ENCODE measurements at regions not wholly inside any gene's neighbourhood (a gene's known extent, or its start where the extent isn't known, plus 50 kb on each side); places are given as distances from the start of the nearest gene placed in this dataset.

GRCh38 chr1:238953448-238954010 lies 432.8 kb upstream of the CHRM3 start:
- H3K9me2 ChIP-seq (replicated peaks; ENCODE audit: low read depth, low read length), result 0 out of 2 replicates have a peak, but pooled peaks cover 3% of the 10 kb centered on the region
- H3K9ac ChIP-seq (ENCODE audit: low read depth, low read length, poor library complexity, severe bottlenecking), result no peak overlapping the region
- H4K20me1 ChIP-seq (ENCODE audit: insufficient read depth, low read length, poor library complexity, severe bottlenecking), result no peaks in the 10 kb centered on the region
- H3K4me1 ChIP-seq (ENCODE audit: insufficient read depth, low read length, poor library complexity, severe bottlenecking), result no peaks in the 10 kb centered on the region
- no peaks in the 10 kb centered on the region for H3K27me3 ChIP-seq (ENCODE audit: insufficient read depth, low read length, poor library complexity, severe bottlenecking)
- H3K4me3 ChIP-seq (ENCODE audit: low read length, poor library complexity, severe bottlenecking), result no peak overlapping the region
- H3F3A ChIP-seq (ENCODE audit: low read depth), result no peaks in the 10 kb centered on the region
- no peaks in the 10 kb centered on the region for H3K36me3 ChIP-seq (ENCODE audit: insufficient read depth, low read length)
- H3K9me3 ChIP-seq (ENCODE audit: insufficient read depth, low read depth, low read length), result no peaks in the 10 kb centered on the region
- TF ChIP-seq EZH2phosphoT487 (IDR thresholded peaks at IDR 0.05; ENCODE audit: borderline replicate concordance), result no peak
- no peak; the same call in 1 of the 2 replicates for TF ChIP-seq CTCF (conservative IDR thresholded peaks at IDR 0.05; ENCODE audit: low read length)
- H2AFZ ChIP-seq (ENCODE audit: low read length), result no peak overlapping the region
- no peak overlapping the region for H3K4me2 ChIP-seq (ENCODE audit: low read depth, low read length, poor library complexity, severe bottlenecking)
- no peaks in the 10 kb centered on the region for H3K79me2 ChIP-seq (ENCODE audit: insufficient read depth, low read length)

- Histone ChIP-seq H3K4me2 (ENCODE audit: low read depth, low read length, poor library complexity, severe bottlenecking) (no peak overlapping the region), H4K20me1 (ENCODE audit: insufficient read depth, low read length, poor library complexity, severe bottlenecking) (no peaks in the 10 kb centered on the region), H3K9me3 (ENCODE audit: insufficient read depth, low read depth, low read length) (no peaks in the 10 kb centered on the region), H3F3A (ENCODE audit: low read depth) (no peaks in the 10 kb centered on the region), H3K27me3 (ENCODE audit: insufficient read depth, low read length, poor library complexity, severe bottlenecking) (no peaks in the 10 kb centered on the region), H3K36me3 (ENCODE audit: insufficient read depth, low read length) (no peaks in the 10 kb centered on the region), H3K79me2 (ENCODE audit: insufficient read depth, low read length) (no peaks in the 10 kb centered on the region), H3K4me1 (ENCODE audit: insufficient read depth, low read length, poor library complexity, severe bottlenecking) (no peaks in the 10 kb centered on the region), H3K9me2 (replicated peaks; ENCODE audit: low read depth, low read length) (no peaks in the 10 kb centered on the region), H2AFZ (ENCODE audit: low read length) (no peak overlapping the region), H3K4me3 (ENCODE audit: low read length, poor library complexity, severe bottlenecking) (no peak overlapping the region), H3K9ac (ENCODE audit: low read depth, low read length, poor library complexity, severe bottlenecking) (no peak overlapping the region)
- TF ChIP-seq CTCF (conservative IDR thresholded peaks at IDR 0.05; ENCODE audit: low read length), result peak; percentile 47
- TF ChIP-seq EZH2phosphoT487 (IDR thresholded peaks at IDR 0.05; ENCODE audit: borderline replicate concordance), result no peak
Measured at GRCh38 chr1:238951809-238952208, 434.6 kb upstream of the CHRM3 start.

DNA sequence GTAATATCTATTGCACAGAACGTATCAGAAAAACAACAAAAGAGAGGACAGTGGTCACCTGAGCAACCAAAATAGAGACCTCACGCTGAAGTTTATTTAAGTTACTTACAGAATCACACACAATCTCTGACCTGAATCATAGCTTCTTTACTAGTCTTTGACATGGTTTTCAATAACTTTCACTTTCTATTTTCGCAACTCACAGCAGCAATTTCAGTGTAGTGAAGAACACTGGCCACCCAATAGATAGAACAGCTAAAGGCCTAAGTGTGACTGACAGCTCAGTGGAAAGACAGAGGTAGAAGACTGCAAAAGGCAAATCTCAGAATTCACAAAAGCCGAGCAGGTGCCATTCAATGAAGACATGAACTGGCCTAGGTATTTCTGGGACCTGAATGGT lies 435.6 kb upstream of the CHRM3 start:
- peak overlapping the region; percentile 33 for H3K4me2 ChIP-seq (ENCODE audit: low read depth, low read length, poor library complexity, severe bottlenecking)
- H2AFZ ChIP-seq (ENCODE audit: low read length), result no peak overlapping the region
- H3K9me3 ChIP-seq (ENCODE audit: insufficient read depth, low read depth, low read length), result no peaks in the 10 kb centered on the region

More for the DNA sequence above, 435.6 kb upstream of the CHRM3 start:
- no peaks in the 10 kb centered on the region for H3K27me3 ChIP-seq (ENCODE audit: insufficient read depth, low read length, poor library complexity, severe bottlenecking)
- H3K4me1 ChIP-seq (ENCODE audit: insufficient read depth, low read length, poor library complexity, severe bottlenecking), result no peaks in the 10 kb centered on the region
- no peaks in the 10 kb centered on the region for H4K20me1 ChIP-seq (ENCODE audit: insufficient read depth, low read length, poor library complexity, severe bottlenecking)
- H3K36me3 ChIP-seq (ENCODE audit: insufficient read depth, low read length), result no peaks in the 10 kb centered on the region
- H3K79me2 ChIP-seq (ENCODE audit: insufficient read depth, low read length), result no peaks in the 10 kb centered on the region
- no peaks in the 10 kb centered on the region for H3K9me2 ChIP-seq (replicated peaks; ENCODE audit: low read depth, low read length)
- H3K9ac ChIP-seq (ENCODE audit: low read depth, low read length, poor library complexity, severe bottlenecking), result no peak overlapping the region
- H3K4me3 ChIP-seq (ENCODE audit: low read length, poor library complexity, severe bottlenecking), result no peak overlapping the region
- H3F3A ChIP-seq (ENCODE audit: low read depth), result no peaks in the 10 kb centered on the region
- TF ChIP-seq EZH2phosphoT487 (IDR thresholded peaks at IDR 0.05; ENCODE audit: borderline replicate concordance) (no peak), CTCF (conservative IDR thresholded peaks at IDR 0.05; ENCODE audit: low read length) (no peak)
